GM19023 (cell line): ENCODE measurements at regions not wholly inside any gene's neighbourhood (a gene's known extent, or its start where the extent isn't known, plus 50 kb on each side); places are given as distances from the start of the nearest gene placed in this dataset.
"Not testable (repeated sequence)": the region's sequence is repeated elsewhere in the genome, so short reads cannot be mapped to it uniquely, and the experiment has no call there.

ENCODE experiments used
- ATAC-seq: cut with Tn5 transposase; IDR thresholded peaks from one replicate; pipeline ENCODE4 v1.9.1; 2021; ENCODE audit warnings: mild to moderate bottlenecking, moderate library complexity; ENCODE audit not compliant: unreplicated experiment

DNA sequence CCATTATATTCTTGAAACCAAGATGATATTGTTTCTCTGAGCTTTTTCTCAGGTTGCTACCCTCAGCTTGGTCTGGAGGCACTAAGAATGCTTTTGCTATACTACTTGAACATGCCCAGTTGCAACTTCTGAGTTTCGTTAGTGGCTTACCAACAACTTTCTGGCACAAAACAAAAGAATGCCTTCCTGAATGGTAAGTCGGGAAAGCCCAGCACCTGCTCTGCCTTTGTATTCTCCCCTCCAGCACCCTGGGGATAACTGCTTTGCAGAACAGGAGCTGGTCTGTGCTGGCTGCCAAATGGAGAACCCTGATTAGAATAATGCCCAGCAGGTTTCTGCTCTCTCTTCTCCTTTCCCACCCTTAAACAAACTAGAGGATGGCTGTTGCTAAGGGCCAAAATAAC, 149.3 kb downstream of the TGFB2 start:
- no peak for ATAC-seq

DNA sequence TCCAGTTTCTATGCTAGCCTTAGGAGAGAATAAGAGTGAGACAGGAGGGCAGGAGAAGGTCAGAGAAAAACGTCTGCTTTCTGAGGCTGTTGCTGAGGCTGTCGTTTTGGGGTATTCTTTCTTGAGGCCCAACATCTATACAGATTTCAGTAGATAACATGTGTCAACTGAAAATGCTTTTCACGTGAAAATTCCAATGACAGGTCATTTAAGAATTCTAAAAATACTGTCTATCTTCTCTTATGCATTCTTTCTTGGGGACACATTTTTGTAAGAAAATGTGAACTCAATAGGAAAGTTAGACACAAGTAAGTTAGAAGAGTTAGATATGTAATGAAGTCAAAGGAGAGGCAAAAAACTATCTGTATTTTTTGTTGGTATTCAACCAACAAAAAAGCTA, 150.8 kb downstream of the TGFB2 start:
- ATAC-seq = no peak

DNA sequence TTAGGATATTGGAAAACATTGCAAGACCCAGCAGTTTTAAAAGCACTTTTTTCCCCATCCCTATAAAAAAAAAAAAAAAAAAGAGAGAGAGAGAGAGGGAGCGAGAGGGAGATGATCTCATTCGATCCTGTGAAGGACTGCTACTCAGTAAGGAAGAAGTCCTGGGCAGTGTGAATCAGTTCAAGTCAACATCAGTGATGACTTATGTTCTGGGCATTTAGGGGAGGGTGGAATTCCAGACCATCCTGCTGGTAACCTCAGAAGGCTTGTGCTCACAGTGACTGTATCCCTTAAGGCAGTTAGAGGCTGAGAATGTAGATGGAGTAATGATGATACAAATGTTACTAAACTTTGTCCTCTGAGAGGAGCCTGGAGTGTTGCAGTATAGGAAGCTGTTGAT, 151.4 kb downstream of the TGFB2 start:
- ATAC-seq = no peak

DNA sequence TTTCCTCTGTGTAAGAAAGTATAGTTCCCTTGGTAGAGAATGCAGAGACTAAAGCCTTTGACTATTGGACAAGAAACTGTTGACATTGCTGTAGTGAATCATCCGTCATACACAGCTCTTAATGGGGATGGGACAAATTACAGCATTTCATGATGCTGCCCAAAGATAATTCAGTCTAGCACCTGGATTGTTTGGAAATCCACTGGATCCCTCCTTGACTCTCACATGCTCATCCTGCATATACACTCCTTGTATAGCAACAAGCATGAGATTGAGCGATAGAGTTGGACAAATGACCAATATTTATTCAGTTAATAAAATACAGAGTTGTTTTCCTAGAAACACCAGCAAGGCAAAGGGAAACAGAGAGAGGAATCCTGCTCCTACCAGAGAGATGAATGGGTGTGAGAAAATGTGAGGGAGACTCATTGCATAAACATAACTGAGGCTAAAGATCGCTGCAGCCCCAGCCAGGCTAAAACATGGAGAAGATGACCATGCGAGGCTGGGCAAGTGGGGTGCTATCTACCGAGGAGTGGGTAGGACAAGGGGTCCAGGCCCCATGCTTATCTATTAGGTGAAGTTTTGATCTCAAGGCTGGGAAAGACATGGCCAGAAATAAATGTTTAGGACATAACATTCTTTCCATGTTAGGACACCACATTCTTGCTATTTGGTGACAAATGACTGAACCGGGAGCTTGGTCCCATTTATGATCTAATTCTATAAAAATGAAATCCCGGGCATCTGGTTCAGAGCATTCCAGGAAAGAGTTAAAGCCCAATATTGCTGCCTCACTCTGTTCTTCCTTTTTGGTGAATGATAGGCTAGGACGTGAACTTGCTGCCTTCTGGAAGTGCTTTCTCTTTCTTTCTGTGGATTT, 153.2 kb downstream of the TGFB2 start:
- no peak for ATAC-seq

DNA sequence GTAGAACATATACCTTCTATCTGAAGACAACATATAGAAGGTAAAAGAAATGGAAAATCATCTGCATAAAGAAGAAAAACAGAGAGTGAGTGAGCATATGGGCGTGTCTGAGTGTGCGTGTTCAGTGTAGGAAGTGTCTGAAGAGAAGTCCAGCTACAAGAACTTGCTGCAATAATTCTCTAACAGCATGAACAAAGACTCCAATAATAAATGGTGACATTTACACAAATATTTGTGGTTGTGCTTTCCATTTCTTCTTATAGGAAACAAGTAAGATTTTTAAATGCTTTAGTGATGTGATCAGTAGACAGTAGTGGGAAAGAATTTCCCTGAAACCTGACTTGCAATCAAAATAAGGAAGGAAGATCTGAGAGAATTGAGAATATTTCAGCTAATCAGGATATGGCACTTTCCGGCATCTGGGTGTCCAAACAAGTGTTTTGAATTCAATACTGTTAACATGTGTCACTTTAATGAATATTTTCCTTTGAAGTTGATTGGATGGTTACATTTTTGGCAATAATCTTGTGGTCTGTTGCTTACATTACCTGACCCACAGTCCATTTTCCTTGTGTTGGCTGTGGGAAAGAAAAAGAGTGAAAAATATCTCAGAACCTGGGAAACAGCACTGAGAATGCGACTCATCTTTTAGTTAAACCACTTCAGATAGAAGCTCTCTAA, 154.0 kb downstream of the TGFB2 start:
- no peak for ATAC-seq

DNA sequence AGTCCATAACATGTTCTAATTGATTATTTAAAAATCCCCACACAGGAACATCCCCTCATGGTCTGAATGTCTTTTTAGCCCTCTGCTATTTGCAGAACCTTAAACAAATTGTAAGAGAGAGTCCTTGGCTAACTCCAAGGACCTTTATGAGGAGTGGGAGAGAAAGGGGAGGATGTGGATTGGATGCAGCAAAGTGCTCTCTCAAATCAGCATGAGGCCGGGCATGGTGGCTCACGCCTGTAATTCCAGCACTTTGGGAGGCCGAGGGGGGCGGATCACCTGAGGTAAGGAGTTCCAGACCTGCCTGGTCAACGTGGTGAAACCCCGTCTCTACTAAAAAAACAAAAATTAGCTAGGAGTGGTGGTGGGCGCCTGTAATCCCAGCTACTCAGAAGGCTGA, 154.8 kb downstream of the TGFB2 start:
- no peak for ATAC-seq

DNA sequence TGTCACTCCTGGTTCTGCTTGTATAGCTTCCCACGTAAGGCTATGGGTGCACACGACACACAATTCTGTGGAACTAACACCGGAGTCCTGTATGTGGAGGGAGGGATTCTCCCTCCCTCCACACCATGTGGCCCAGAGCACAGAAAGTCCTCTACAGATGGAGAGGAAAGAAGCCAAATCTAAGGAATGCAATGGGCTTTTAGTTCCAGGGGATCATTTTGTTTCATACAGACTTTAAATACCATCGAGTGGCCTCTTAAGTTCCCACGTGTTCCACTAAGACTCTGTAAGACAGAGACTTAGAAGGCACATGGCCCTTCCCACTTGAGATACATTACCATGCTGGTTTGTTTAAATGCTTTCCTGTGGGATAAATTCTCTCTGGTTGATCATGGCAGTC, 156.0 kb downstream of the TGFB2 start:
- ATAC-seq = no peak

DNA sequence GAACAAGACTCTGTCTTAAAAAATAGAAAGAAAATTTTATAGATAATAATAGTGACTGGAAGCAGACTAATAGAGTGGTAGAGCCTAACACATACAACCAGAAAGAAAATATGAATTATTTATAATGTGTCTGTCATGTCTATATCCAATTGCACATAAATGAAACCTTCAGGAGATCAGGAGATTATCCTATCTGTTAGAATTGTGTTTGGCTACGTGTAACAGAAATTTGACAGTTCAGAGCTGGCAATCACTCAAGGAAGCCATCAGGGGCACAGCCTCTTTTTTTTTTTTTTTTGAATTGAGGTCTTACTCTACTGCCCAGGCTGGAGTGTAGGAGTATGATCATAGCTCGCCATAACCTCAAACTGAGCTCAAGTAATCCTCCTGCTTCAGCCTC, 157.2 kb downstream of the TGFB2 start:
- ATAC-seq = no peak

DNA sequence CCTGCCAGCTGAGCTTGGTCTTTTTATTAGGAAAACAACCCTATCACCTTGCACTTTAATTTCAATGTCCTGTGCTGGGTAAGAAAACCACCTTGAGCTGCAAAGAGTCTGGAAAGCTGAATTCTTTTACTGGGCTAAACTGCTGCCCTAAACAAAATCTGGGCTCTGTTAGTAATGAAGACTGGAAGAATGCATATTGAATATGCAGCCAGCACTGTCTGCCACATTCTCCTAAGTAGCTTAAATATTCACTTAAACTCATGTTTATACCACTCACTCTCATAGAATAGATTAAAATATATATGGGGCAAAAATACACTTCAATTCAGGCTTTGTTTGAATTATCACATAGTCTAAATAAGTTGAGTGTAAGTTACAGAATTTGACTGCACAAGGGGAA, 158.0 kb downstream of the TGFB2 start:
- no peak for ATAC-seq

DNA sequence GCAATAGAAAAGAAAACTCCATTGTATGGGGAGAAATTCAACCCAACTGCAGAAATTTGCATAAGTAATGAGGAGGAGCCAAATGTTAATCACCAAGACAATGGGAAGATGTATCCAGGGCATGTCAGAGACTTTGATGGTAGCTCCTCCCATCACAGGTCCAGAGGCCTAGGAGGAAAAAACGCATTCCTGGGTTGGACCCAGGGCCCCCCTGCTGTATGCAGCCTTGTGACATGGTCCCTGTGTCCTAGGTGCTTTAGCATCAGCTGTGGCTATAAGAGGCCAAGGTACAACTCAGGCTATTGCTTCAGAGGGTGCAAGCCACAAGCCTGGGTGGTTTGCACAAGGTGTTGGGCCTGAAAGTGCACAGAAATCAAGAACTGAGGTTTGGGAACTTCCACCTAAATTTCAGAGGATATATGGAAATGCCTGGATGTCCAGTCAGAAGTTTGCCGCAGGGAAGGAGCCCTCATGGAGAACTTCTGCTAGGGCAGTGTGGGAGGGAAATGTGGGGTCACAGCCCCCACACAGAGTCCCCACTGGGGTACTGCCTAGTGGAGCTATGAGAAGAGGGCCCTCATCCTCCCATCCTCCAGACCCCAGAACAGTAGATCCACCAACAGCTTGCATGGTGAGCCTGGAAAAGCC, 162.3 kb downstream of the TGFB2 start:
- ATAC-seq = no peak

DNA sequence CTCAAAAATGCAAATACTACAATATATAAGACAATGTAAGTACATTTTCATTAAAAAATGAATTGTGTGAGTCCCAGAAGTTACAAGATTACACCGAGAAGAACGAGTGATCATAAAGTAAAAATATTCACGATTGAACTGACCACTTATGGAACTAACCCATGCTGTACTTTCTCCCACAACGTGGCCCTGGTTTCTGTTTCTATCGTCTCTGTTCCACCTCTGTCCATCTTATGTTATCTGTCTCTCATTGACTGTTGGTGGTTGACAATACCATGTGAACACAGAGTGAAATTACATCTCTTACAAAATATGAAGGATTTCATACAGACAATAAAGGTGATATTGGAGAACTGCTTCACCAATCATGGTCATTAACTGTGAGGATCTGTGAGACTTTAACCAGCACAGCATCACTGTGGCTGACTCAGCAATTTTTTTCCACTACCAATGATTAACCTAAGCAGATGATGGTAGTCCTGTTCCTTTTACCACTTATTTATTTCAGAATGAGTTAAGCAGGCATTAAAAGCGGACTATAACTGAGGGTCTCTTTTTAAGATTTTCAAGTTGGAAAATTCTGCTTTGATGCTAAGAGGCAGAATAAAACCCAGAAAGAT, 165.1 kb downstream of the TGFB2 start:
- ATAC-seq = no peak

DNA sequence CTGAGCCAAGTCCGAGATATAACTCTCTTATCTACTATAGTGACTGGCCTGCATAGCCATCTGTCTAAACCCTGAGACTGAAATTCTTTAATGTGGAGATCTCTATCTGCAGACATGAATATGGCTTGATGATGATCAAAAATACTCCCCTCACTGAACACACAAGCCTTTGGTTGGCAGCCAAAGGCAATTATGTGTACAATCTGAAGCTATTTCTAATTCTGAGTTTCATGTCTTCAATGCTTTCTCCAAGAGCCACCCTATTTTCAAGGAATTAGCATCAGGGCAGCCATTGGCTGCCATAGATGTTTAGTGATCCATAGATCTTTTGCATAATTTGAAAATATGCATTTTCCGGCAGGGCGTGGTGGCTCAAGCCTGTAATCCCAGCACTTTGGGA, 168.2 kb downstream of the TGFB2 start:
- ATAC-seq = no peak

DNA sequence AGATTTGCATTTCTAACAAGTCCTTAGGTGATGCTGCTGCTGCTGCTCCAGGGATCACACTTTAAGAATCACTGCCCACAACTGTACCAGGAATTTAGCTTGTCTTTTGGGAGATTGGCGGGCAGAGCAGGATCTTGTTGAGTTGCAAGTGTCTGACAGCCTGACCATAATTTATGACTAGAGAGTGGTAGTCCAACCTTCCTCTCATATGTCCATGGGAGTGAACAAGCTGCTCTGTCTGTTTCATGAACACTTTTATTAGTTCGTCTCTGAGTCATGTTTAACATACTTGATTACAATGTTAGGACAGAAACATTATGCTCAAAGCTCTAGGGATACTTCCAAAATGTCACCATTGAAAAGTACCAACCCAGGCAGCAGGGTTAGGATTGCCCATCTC, 169.6 kb downstream of the TGFB2 start:
- ATAC-seq = no peak

DNA sequence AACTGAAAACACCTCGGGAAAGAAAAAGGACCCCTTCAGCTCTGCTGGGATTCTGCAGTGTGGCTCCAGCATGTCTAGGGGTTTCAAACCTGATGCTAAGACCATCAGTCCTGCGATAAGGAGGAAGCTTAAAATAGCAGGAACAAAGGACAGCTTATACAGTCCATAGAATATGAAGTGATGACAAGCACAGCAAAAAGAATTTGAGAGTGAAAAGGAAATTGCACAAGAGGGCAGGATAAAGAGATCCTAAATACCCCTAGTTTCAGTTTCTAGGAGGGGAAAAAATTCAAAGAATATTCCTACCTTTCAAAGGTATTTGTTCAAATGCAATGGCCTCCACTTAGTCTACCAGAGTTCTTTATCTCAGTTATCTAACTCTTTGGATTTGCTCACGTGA, 171.4 kb downstream of the TGFB2 start:
- no peak for ATAC-seq

DNA sequence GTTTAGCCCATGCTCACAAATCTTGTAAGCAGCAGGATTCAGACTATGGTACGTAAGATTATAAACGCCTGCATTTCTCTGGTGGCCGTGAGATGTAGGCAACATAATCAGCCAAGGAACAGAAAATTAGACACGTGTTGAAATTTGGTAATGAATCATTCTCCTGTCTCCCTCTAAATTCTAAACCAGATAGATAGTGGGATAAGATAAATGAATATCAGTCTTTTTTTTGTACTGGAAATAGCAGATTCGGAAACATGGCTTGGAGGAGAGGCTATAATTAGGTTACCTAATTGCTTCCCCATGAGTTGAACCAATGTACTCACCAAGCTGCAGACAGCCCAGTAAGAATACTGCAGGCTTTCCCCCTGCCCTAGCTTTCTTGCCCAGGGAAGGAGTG, 172.3 kb downstream of the TGFB2 start:
- ATAC-seq = no peak

DNA sequence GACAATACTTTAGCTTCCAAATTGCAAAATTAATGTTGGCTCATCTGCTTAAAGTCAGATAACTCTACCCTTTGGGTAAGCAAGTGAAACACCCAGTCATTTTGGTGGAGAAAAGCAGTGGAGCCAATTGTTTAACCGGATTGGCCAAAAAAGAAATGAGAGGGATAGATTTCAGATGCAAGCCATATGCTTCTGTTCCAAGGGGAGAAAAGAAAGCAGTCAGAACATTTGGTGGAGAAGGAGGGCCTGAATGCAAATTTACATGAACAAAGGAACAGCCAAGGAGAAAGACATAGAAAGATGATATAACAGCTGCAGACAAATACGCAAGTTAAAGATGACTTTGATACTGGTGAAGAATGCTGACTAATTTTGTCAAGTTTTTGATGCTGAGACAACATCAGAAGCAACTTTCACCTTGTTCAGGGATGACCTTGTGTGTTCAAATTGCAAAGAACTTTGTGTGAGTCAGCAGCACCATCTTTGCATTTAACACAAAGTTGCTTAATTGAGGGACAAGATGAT, 173.1 kb downstream of the TGFB2 start:
- no peak for ATAC-seq

DNA sequence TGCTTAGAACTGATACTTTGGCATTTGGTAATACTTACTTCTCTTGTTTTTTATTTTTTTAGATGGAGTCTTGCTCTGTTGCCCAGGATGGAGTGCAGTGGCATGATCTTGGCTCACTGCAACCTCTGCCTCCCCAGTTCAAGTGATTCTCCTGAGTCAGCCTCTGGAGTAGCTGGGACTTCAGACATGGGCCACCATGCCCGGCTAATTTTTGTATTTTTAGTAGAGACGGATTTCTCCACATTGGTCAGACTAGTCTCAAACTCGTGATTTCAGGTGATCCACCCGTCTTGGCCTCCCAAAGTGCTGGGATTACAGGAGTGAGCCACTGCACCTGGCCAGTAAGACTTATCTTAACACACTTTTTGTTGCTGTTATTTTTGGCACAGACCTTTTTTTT, 175.5 kb downstream of the TGFB2 start:
- ATAC-seq = not testable (repeated sequence)

DNA sequence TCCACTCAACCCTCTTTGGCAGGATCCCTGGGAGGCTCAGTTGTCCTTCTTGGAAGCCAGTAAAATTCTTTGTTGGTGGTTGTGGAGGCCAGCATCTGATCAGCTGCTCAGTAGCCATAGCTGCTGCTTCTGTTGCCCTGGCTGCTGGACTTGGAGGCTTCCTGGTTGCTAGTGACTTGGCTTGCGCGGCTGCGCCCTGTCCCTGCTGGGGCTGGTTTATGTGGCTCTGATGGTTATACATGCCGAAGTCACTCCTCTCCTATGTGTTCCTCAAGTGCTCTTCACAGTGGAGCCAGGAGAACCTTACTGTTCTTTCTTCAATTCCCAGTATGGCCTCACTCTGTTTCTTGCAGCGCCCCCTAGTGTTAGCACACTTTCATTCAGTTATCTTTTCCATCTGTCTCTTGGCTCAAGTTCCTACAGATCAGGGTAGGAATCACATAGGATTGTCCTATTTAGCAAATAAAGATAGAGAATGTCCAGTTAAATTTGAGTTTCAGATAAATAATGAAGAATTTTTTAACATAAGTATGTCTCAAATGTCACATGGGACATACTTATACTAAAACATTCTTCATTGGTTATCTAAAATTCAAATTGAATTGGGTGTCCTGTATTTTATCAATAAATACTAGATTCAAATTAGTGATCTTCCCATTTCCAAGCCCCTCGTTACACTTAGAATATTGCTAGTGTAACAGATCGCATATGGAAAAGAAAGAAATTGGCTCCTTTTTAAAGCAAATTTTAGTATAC, 176.5 kb downstream of the TGFB2 start:
- no peak for ATAC-seq

DNA sequence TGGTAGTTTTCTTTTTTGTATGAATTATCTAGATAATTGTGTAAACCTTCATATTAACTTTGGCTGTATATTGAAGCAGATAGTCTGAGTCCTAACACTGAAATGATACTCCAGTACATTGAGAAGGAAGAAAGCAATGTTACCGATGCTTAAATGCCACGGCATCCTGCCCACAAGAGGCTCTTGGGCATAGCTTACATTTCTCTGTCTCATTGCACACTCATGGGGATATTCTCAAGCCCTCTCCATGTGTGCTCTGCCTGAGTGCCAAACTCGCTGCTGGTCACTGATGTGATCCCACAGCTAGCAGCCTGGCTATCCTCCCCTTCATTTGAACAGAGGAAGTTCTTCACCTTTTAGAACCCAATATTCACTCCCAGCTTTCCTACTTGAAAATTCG, 179.4 kb downstream of the TGFB2 start:
- ATAC-seq = no peak

DNA sequence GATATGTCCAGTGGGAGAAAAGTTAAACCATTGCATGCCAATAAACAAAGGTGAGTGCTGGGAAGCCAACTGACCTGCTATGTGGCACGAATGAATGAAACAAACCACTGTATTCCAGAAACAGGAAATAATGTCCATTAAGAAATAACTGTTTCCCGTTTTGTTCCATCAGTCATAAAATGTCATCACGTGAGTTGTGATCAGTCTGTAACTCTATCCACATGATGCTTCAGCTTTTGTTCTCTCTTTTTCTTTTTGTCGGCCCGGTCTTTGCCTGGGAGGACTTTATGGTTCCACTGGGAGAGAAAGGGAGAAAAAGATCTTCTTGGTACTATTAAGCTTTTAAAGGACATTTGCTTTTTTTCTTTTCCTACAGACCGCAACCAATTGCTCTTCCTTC, 179.9 kb downstream of the TGFB2 start:
- no peak for ATAC-seq
